DMS79 (cell line): ENCODE measurements at regions not wholly inside any gene's neighbourhood (a gene's known extent, or its start where the extent isn't known, plus 50 kb on each side); places are given as distances from the start of the nearest gene placed in this dataset.

Source experiments
- DNase-seq: peaks from one replicate; lab custom pipeline; 2025; lab: John Stamatoyannopoulos, UW

GRCh38 chr5:167593329-167594060 is 698.0 kb upstream of the WWC1 start:
- no peak for DNase-seq

GRCh38 chr5:167594061-167594435 is 697.4 kb upstream of the WWC1 start:
- no peak for DNase-seq

GRCh38 chr5:167594750-167595149 is 696.7 kb upstream of the WWC1 start:
- DNase-seq: no peak

- DNase-seq: no peak
These were observed 696.2 kb upstream of the WWC1 start for GRCh38 chr5:167595196-167595595.

- no peak for DNase-seq
These were observed 693.3 kb upstream of the WWC1 start for GRCh38 chr5:167598166-167598565.

- no peak for DNase-seq
These were observed 689.4 kb upstream of the WWC1 start for GRCh38 chr5:167602067-167602466.

GRCh38 chr5:167603135-167603534 is 688.3 kb upstream of the WWC1 start:
- DNase-seq: no peak

- DNase-seq: no peak
These were observed 682.8 kb upstream of the WWC1 start for GRCh38 chr5:167608390-167609272.

- no peak for DNase-seq
These were observed 677.0 kb upstream of the WWC1 start for GRCh38 chr5:167614294-167615021.

GRCh38 chr5:167616043-167616890 is 675.2 kb upstream of the WWC1 start:
- no peak for DNase-seq

GRCh38 chr5:167623354-167623753 is 668.1 kb upstream of the WWC1 start:
- no peak for DNase-seq

- no peak for DNase-seq
These were observed 667.4 kb upstream of the WWC1 start for GRCh38 chr5:167624053-167624452.

GRCh38 chr5:167626341-167627123 is 664.9 kb upstream of the WWC1 start:
- DNase-seq: no peak

- no peak for DNase-seq
These were observed 661.8 kb upstream of the WWC1 start for GRCh38 chr5:167629634-167630033.

- DNase-seq: no peak
These were observed 660.3 kb upstream of the WWC1 start for GRCh38 chr5:167631191-167631590.

GRCh38 chr5:167633114-167633513 is 658.3 kb upstream of the WWC1 start:
- no peak for DNase-seq

GRCh38 chr5:167633931-167634341 is 657.5 kb upstream of the WWC1 start:
- DNase-seq: no peak

GRCh38 chr5:167634432-167634831 is 657.0 kb upstream of the WWC1 start:
- DNase-seq: no peak

- no peak for DNase-seq
These were observed 652.6 kb upstream of the WWC1 start for GRCh38 chr5:167638816-167639215.

GRCh38 chr5:167639273-167639672 is 652.2 kb upstream of the WWC1 start:
- DNase-seq: no peak

- DNase-seq: no peak
These were observed 651.7 kb upstream of the WWC1 start for GRCh38 chr5:167639766-167640165.
